HPDE6-E6E7 (cell line): ENCODE measurements at regions not wholly inside any gene's neighbourhood (a gene's known extent, or its start where the extent isn't known, plus 50 kb on each side); places are given as distances from the start of the nearest gene placed in this dataset.
"Not testable (repeated sequence)": the region's sequence is repeated elsewhere in the genome, so short reads cannot be mapped to it uniquely, and the experiment has no call there.

Experiments
- DNase-seq: peaks from one replicate; pipeline ENCODE4 v3.0.0; 2011; ENCODE audit warnings: missing footprints; ENCODE audit errors: extremely low spot score

GRCh38 chr5:53733853-53734252, 173.4 kb downstream of the NDUFS4 start:
- no peak for DNase-seq

- no peak for DNase-seq
Observed at GRCh38 chr5:53738105-53738504, 177.7 kb downstream of the NDUFS4 start.

GRCh38 chr5:53739111-53739510, 178.7 kb downstream of the NDUFS4 start:
- DNase-seq, result no peak

GRCh38 chr5:53749621-53750020, 189.2 kb downstream of the NDUFS4 start:
- no peak for DNase-seq

- not testable (repeated sequence) for DNase-seq
Observed at GRCh38 chr5:53752282-53752681, 191.8 kb downstream of the NDUFS4 start.

- no peak for DNase-seq
Observed at GRCh38 chr5:53766673-53767072, 206.2 kb downstream of the NDUFS4 start.

- no peak for DNase-seq
Observed at GRCh38 chr5:53777864-53778618, 217.6 kb downstream of the NDUFS4 start.

GRCh38 chr5:53779541-53779981, 219.1 kb downstream of the NDUFS4 start:
- peak; percentile 28 for DNase-seq

- DNase-seq, result peak; percentile 17
Observed at GRCh38 chr5:53782620-53783019, 222.2 kb downstream of the NDUFS4 start.

GRCh38 chr5:53783624-53784228, 223.3 kb downstream of the NDUFS4 start:
- DNase-seq, result no peak

GRCh38 chr5:53784596-53784995, 224.2 kb downstream of the NDUFS4 start:
- no peak for DNase-seq

- no peak for DNase-seq
Observed at GRCh38 chr5:53785924-53786323, 225.5 kb downstream of the NDUFS4 start.

GRCh38 chr5:53790026-53790425, 229.6 kb downstream of the NDUFS4 start:
- no peak for DNase-seq

GRCh38 chr5:53792338-53792737, 231.9 kb downstream of the NDUFS4 start:
- no peak for DNase-seq

- DNase-seq, result not testable (repeated sequence)
Observed at GRCh38 chr5:53799644-53800043, 239.2 kb downstream of the NDUFS4 start.

- not testable (repeated sequence) for DNase-seq
Observed at GRCh38 chr5:53808392-53808791, 248.0 kb downstream of the NDUFS4 start.

GRCh38 chr5:53814819-53815218, 254.4 kb downstream of the NDUFS4 start:
- no peak for DNase-seq

- DNase-seq, result no peak
Observed at GRCh38 chr5:53815471-53815870, 255.0 kb downstream of the NDUFS4 start.

- DNase-seq, result no peak
Observed at GRCh38 chr5:53817183-53817582, 256.7 kb downstream of the NDUFS4 start.

GRCh38 chr5:53819482-53819881, 259.0 kb downstream of the NDUFS4 start:
- no peak for DNase-seq

- no peak for DNase-seq
Observed at GRCh38 chr5:53820119-53820801, 259.8 kb downstream of the NDUFS4 start.

GRCh38 chr5:53820802-53821171, 260.3 kb downstream of the NDUFS4 start:
- DNase-seq, result no peak

GRCh38 chr5:53825016-53825415, 264.6 kb downstream of the NDUFS4 start:
- DNase-seq, result no peak
